ENCODE measurements at regions not wholly inside any gene's neighbourhood (a gene's known extent, or its start where the extent isn't known, plus 50 kb on each side); places are given as distances from the start of the nearest gene placed in this dataset.

- no peak overlapping the region for H3K4me3 ChIP-seq (ENCODE audit: low read depth, low read length)
- DNase-seq (ENCODE audit: low read depth), result no peak
- TF ChIP-seq POLR2A (IDR thresholded peaks at IDR 0.05; ENCODE audit: extremely low read depth, insufficient read length), result no peak
- TF ChIP-seq CTCF (IDR thresholded peaks at IDR 0.05; ENCODE audit: low read depth, low read length), result no peak
- TF ChIP-seq MYC (IDR thresholded peaks at IDR 0.05; ENCODE audit: low read depth, low read length), result no peak
- TF ChIP-seq MAX (IDR thresholded peaks at IDR 0.05; ENCODE audit: low read depth, low read length), result no peak
Observed at GRCh38 chr6:92159046-92159445, 1260.3 kb downstream of the EPHA7 start.

GRCh38 chr6:92150553-92150952 lies 1268.8 kb downstream of the EPHA7 start:
- no peak overlapping the region for H3K4me3 ChIP-seq (ENCODE audit: low read depth, low read length)
- DNase-seq (ENCODE audit: low read depth), result no peak
- no peak for TF ChIP-seq POLR2A (IDR thresholded peaks at IDR 0.05; ENCODE audit: extremely low read depth, insufficient read length)
- no peak for TF ChIP-seq MYC (IDR thresholded peaks at IDR 0.05; ENCODE audit: low read depth, low read length)
- TF ChIP-seq CTCF (IDR thresholded peaks at IDR 0.05; ENCODE audit: low read depth, low read length), result no peak
- TF ChIP-seq MAX (IDR thresholded peaks at IDR 0.05; ENCODE audit: low read depth, low read length), result no peak

- TF ChIP-seq MAX (IDR thresholded peaks at IDR 0.05; ENCODE audit: low read depth, low read length), result no peak
- TF ChIP-seq MYC (IDR thresholded peaks at IDR 0.05; ENCODE audit: low read depth, low read length), result no peak
- no peak for TF ChIP-seq CTCF (IDR thresholded peaks at IDR 0.05; ENCODE audit: low read depth, low read length)
- TF ChIP-seq POLR2A (IDR thresholded peaks at IDR 0.05; ENCODE audit: extremely low read depth, insufficient read length), result no peak
- no peak overlapping the region for H3K4me3 ChIP-seq (ENCODE audit: low read depth, low read length)
- DNase-seq (ENCODE audit: low read depth), result no peak
Observed at GRCh38 chr6:92147246-92147645, 1272.1 kb downstream of the EPHA7 start.

GRCh38 chr6:92139601-92140000 lies 1279.8 kb downstream of the EPHA7 start:
- no peak for TF ChIP-seq MYC (IDR thresholded peaks at IDR 0.05; ENCODE audit: low read depth, low read length)
- no peak for TF ChIP-seq MAX (IDR thresholded peaks at IDR 0.05; ENCODE audit: low read depth, low read length)
- TF ChIP-seq CTCF (IDR thresholded peaks at IDR 0.05; ENCODE audit: low read depth, low read length), result no peak
- TF ChIP-seq POLR2A (IDR thresholded peaks at IDR 0.05; ENCODE audit: extremely low read depth, insufficient read length), result no peak
- no peak for DNase-seq (ENCODE audit: low read depth)
- H3K4me3 ChIP-seq (ENCODE audit: low read depth, low read length), result no peak overlapping the region

GRCh38 chr6:92132957-92133356 lies 1286.4 kb downstream of the EPHA7 start:
- no peak overlapping the region for H3K4me3 ChIP-seq (ENCODE audit: low read depth, low read length)
- no peak for DNase-seq (ENCODE audit: low read depth)

More at GRCh38 chr6:92132957-92133356, 1286.4 kb downstream of the EPHA7 start:
- no peak for TF ChIP-seq MAX (IDR thresholded peaks at IDR 0.05; ENCODE audit: low read depth, low read length)
- TF ChIP-seq CTCF (IDR thresholded peaks at IDR 0.05; ENCODE audit: low read depth, low read length), result no peak
- TF ChIP-seq POLR2A (IDR thresholded peaks at IDR 0.05; ENCODE audit: extremely low read depth, insufficient read length), result no peak
- no peak for TF ChIP-seq MYC (IDR thresholded peaks at IDR 0.05; ENCODE audit: low read depth, low read length)
